Left colon (tissue), 2 donors: ENCODE measurements at regions not wholly inside any gene's neighbourhood (a gene's known extent, or its start where the extent isn't known, plus 50 kb on each side); places are given as distances from the start of the nearest gene placed in this dataset.
A peak's percentile ranks its signal among the peaks of the same experiment; 100 is the strongest.
"Not testable (repeated sequence)": the region's sequence is repeated elsewhere in the genome, so short reads cannot be mapped to it uniquely, and the experiment has no call there.

Source experiments
- ATAC-seq: fragments of 200-7000 bp; cut with Tn5 transposase; one replicate; pipeline ENCODE4 v1.9.1; 2020; ENCODE audit warnings: mild to moderate bottlenecking, moderate library complexity
- DNase-seq, 2 donors: peaks; one replicate each; pipeline ENCODE4 v3.0.0-alpha.2; 2020
- intact Hi-C, 2 donors: fragments of 100-400 bp; cut with DNase I in 1 of 2; cut with micrococcal nuclease in 1 of 2; formaldehyde crosslinking; loops; one replicate each; pipeline versions ENCODE4 v1.11.2 to v1.14.0; 2022; cut with DNase I, micrococcal nuclease
- donor health status: DM: no; HTN: no; CAD: no.
- donor health status: DM: yes; HTN: yes; CAD: no.

DNA sequence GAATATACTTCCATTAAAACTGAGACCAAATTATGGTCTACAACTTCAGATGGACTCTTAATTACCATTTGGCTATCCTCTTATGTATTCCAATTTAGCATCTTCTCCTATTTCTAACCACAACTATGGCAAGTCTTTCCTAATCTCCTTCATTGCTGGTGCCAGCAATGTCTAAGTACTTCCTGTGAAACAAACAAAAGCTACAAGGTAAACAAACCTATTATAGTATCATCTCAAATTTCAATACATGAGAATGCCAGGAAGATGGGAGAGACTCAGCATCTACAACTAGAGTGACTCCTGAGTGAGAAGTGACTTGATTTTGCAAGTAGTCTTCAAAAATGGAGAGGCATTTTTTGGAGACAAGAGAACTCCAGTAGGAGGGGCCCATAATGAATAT is 202.9 kb upstream of the ATXN7L3B start:
- ATAC-seq (no peak), DNase-seq (no peak)
- intact Hi-C loops = no loop called here

DNA sequence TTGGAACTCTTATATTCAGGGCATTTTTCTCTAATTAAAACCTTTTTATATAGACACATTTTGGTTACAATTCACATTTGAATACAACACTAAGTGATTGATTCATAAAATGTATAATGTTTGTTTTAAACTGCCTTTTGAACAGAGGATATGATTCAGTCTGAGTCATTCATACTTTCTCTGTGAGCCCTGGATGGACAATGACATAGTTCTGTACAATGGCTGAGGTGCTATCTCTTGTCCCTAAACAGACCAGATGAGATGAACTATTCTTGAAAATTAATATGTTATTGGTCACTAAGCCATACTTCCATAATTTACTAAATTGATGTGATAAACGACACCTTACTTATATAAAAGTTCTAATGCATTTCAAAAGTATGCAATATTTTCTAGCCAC is 199.7 kb upstream of the ATXN7L3B start:
- intact Hi-C loops = no loop called here
- no peak for DNase-seq
- no peak for ATAC-seq

GRCh38 chr12:74339211-74339610 is 198.4 kb upstream of the ATXN7L3B start:
- intact Hi-C loops = no loop called here
- ATAC-seq (no peak), DNase-seq (no peak)

- intact Hi-C loops = no loop called here
- DNase-seq (no peak), ATAC-seq (no peak)
Measured at GRCh38 chr12:74349925-74350324, 187.7 kb upstream of the ATXN7L3B start.

DNA sequence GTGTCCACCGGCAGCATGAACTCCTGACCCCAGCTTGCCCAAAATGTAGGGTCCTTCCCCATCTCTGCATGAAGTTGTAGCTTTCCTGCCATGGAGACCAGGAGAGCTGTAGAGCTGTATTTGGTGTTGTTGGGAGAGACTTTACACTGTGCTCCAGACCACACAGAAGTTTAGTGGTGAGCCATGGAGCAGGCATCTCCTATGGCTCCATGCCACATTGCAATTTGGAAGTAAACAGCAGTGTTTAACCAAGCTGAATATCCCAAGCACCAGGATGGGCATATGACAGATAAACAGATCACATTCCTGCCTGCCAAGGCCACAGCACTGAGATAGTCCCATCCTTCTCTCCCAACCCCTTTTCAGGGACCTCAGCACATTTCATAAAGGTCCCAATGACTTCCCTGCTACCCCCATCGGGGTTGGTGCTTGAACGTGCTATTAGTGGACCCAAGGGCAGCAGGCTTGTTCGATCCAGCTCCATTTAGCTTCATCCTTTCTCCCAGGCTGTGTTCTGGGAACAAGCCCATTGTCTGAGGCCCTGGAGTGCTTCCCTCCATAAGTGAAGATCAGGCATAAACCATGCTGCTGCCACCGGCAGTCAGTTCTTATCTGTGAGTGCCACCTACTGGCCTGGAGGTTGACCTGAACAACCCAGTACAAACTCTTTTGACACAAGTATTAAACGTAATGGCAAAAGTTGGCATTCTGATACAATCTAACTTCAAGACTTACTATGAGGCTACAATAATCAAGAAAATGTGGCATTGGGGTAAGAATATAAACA is 172.3 kb upstream of the ATXN7L3B start:
- intact Hi-C loops = no loop called here
- DNase-seq (no peak), ATAC-seq (no peak)

DNA sequence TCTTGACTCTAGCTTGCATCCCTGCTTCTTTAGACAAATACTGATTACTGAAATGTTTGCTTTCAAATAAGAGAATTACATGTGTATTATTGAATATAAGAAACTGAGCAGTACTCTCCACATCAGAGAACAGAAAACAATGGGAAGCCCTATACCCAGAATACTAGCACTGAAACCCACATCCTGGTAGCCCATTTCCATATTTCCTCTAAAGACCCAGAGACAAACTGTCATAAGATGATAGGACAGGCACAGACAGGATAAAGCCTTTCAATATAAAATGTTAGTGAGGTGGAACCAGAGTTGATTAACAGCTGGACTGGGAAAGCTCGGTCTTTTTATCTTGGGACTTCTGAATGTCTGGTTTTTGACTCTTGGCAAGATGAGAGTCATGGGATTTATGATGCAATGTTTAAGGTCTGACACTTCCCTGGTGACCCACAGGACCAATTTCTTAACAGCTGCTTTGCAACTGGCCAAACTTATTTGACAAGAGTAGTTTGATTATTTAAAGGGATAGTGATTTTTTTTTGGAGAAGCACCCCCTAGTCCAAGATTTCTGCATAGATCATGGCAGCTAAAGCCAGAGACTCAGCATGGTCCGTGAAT is 166.9 kb upstream of the ATXN7L3B start:
- no peak for ATAC-seq
- intact Hi-C loops = no loop called here

DNA sequence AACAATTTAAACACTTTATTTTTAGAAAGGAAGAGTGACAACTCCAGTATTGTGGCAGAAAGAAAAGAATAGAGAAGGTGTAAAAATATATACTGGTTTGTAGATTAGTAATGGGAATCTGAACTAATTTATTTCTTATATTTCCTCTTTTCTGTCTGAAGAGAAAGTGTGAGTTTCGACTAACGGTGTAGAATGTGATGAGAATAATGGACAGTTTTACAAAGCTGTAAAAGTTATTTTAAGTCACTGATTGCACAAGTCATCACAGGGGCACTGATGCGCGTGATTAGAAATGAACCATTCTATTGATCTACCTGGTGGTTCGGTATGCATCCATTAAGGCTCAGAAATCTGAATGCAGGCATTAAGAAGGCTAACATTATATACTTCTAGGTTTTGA is 158.5 kb upstream of the ATXN7L3B start:
- intact Hi-C loops = no loop called here
- no peak for DNase-seq
- no peak for ATAC-seq

More for the DNA sequence above, 166.9 kb upstream of the ATXN7L3B start:
- no peak for DNase-seq

DNA sequence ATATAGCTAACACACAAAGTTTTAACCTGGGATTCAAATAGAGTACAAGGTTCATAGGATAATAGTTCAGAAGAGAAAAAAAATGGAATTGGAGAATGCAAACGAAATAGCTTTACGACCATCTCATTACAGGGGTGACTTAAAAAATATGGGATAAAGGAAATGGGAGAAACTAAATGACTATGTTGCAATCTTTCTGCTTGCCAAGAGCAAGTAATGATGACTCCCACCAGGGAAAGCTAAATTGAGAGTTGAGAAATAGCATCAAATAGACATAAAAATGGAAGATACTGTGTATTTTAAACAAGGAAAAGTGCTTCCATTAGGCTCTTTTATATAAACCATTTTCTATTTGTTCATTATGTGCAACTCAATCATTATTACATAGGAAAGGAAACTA is 155.7 kb upstream of the ATXN7L3B start:
- intact Hi-C loops = no loop called here
- ATAC-seq = no peak
- DNase-seq = no peak

GRCh38 chr12:74382983-74383382 is 154.7 kb upstream of the ATXN7L3B start:
- intact Hi-C loops = no loop called here
- DNase-seq (no peak), ATAC-seq (no peak)

GRCh38 chr12:74391283-74391682 is 146.4 kb upstream of the ATXN7L3B start:
- DNase-seq (no peak), ATAC-seq (no peak)
- intact Hi-C loops = no loop called here

GRCh38 chr12:74393272-74393671 is 144.4 kb upstream of the ATXN7L3B start:
- DNase-seq = no peak
- no peak for ATAC-seq
- intact Hi-C loops = no loop called here

DNA sequence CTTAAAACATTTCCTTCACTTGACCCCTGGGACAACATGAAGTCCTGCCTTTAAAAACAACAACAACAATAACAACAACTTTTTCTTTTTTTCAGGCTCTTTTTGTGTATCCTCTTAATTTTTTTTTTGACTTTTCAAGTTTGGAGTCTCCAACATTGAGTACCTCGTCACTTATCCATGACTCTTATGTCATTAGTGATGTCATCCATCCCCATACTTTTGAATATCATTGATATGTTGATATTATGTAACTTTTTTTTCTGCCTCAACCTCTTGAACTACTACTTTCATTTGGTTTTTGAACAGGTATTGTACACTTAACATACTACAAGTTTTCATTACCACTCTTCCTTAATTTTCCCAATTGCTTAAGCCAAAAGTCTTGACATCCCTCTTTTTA is 143.0 kb upstream of the ATXN7L3B start:
- intact Hi-C loops = no loop called here
- DNase-seq (no peak), ATAC-seq (no peak)

DNA sequence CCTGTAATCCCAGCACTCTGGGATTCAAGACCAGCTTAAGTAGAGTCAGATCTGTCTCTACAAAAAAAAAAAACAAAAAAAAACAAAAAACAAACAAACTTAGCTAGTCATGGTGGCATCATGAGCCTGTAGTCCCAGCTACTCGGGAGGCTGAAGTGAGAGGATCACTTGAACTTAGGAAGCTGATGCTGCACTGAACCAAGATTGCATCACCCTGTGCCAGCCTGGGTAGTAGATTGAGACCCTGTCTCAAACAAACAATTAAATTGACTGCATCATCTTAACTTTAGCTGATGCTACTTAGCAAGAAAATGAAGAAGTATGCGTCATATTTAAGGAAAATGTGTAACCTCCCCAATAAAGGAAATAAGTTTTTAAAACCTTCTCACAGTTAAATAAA is 136.6 kb upstream of the ATXN7L3B start:
- intact Hi-C loops = no loop called here
- ATAC-seq = no peak
- DNase-seq = no peak

- ATAC-seq = no peak
- DNase-seq = no peak
- intact Hi-C loops = no loop called here
Measured at GRCh38 chr12:74401966-74402365, 135.7 kb upstream of the ATXN7L3B start.

DNA sequence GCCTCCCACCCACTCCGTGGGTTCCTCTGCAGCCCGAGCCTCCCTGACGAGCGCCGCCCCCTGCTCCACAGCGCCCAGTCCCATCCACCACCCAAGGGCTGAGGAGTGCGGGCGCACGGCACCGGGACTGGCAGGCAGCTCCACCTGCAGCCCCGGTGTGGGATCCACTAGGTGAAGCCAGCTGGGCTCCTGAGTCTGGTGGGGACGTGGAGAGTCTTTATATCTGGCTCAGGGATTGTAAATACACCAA is 134.5 kb upstream of the ATXN7L3B start:
- intact Hi-C loops, ATAC-seq, DNase-seq: not testable (repeated sequence)

DNA sequence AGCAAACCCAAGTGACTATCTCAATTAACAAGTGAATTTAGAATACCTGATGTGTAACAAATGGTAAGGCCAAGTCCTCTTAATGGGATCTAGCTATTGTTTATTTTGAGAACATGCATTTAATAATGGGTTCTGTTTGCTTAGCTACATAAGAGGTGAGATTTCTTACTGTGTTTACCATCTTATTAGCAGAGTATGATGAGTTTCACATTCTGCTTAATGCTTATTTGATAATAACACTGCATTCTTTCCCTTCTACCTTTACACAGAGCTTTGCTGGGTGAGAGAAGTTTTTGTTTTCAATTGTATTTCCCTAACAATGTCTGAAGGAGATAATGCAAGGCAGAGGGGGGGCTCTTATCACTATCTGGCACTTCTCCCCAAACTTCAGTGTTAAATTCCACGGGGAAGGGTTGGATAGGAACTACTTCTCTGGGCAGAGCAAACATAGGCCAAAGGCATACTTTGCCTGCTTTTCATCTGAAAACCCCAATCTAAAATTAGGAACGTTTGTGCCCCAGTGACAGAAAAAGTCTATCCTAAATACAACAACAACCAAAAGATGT is 129.0 kb upstream of the ATXN7L3B start:
- intact Hi-C loops = no loop called here
- DNase-seq (no peak), ATAC-seq (no peak)

- no peak for ATAC-seq
- no peak for DNase-seq
- intact Hi-C loops = no loop called here
Measured at GRCh38 chr12:74412606-74413230, 124.9 kb upstream of the ATXN7L3B start.

DNA sequence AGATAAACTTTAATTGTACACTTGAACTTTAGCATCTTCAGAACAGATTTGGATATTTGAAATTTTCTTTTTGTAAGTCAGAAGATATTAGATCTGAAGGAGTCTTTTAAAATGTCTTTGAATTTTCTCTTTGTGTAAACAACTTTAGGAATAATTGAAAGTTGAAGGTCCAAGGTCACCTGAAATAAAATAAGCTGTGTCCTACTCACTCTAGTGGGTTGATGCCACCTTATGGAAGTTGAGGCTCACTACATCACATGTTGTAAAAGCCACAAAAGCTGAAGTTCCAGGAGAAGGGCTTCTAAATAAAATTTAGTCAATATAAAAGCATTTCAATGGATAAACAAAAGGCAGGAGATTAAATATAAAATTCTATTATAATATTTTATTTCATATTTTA is 122.0 kb upstream of the ATXN7L3B start:
- ATAC-seq (peak; percentile 53), DNase-seq (no peak)
- intact Hi-C loops = no loop called here

GRCh38 chr12:74418573-74418972 is 119.1 kb upstream of the ATXN7L3B start:
- intact Hi-C loops = no loop called here
- DNase-seq (no peak), ATAC-seq (no peak)

DNA sequence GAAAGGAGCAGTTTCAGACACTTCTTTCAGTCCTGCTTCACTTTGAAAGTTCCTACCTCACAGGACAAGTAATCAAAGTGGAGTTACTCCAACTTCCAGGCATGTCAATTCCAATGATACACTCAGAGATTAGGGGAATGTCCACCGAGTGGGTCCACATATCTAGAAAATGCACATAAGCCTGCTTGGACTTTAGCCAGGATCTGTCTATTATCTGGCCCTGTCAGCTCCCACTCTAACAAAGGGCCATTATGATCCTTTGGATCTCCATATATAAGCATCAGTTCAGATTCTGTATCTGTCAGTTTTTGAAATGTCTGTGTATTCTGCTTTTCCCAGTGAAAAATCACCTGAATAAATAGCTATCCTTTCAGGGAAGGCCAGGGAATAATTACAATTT is 112.9 kb upstream of the ATXN7L3B start:
- DNase-seq (no peak), ATAC-seq (no peak)

More for the DNA sequence above, 112.9 kb upstream of the ATXN7L3B start:
- intact Hi-C loops = no loop called here
